Nephron progenitor cell (in vitro differentiated cells): ENCODE measurements at regions not wholly inside any gene's neighbourhood (a gene's known extent, or its start where the extent isn't known, plus 50 kb on each side); places are given as distances from the start of the nearest gene placed in this dataset.

ENCODE experiments used
- DNase-seq: peaks from one replicate; pipeline ENCODE4 v3.0.0; 2021
- H3K27ac Mint-ChIP-seq: 2 replicates; pipeline ENCODE4 v1.8.0; 2021; ENCODE audit warnings: mild to moderate bottlenecking, moderate library complexity, mixed read lengths
- H3K27me3 Mint-ChIP-seq: 2 replicates; pipeline ENCODE4 v1.8.0; 2021; ENCODE audit warnings: mild to moderate bottlenecking, low read depth, mixed read lengths; ENCODE audit not compliant: poor library complexity
- H3K36me3 Mint-ChIP-seq: 2 replicates; pipeline ENCODE4 v1.8.0; 2021; ENCODE audit warnings: low read depth, mixed read lengths
- H3K4me1 Mint-ChIP-seq: 2 replicates; pipeline ENCODE4 v1.8.0; 2021; ENCODE audit warnings: mixed read lengths
- H3K4me3 Mint-ChIP-seq: 2 replicates; pipeline ENCODE4 v1.8.0; 2021; ENCODE audit warnings: mild to moderate bottlenecking, moderate library complexity, mixed read lengths
- H3K9me3 Mint-ChIP-seq: 2 replicates; pipeline ENCODE4 v1.8.0; 2021; ENCODE audit warnings: mild to moderate bottlenecking, moderate library complexity, mixed read lengths
- CTCF ChIP-seq: fragments of 200-600 bp; sonication (generic); IDR thresholded peaks from 2 replicates; pipeline ENCODE4 v1.5.0; 2021; ENCODE audit warnings: antibody characterized with exemption

GRCh38 chr4:33060674-33061542 is 2340.7 kb downstream of the PCDH7 start:
- H3K4me3 Mint-ChIP-seq = no peak overlapping the region
- no peaks in the 10 kb centered on the region for H3K4me1 Mint-ChIP-seq
- no peak overlapping the region for H3K27ac Mint-ChIP-seq
- no peaks in the 10 kb centered on the region for H3K36me3 Mint-ChIP-seq
- peak; percentile 88 for TF ChIP-seq CTCF
- H3K27me3 Mint-ChIP-seq = peaks cover 6% of the 10 kb centered on the region
- H3K9me3 Mint-ChIP-seq = no peaks in the 10 kb centered on the region
- peak; percentile 59 for DNase-seq

- H3K9me3 Mint-ChIP-seq = no peaks in the 10 kb centered on the region
- H3K4me1 Mint-ChIP-seq = no peaks in the 10 kb centered on the region
- H3K36me3 Mint-ChIP-seq = no peaks in the 10 kb centered on the region
- no peak overlapping the region for H3K4me3 Mint-ChIP-seq
- H3K27ac Mint-ChIP-seq = no peak overlapping the region
- H3K27me3 Mint-ChIP-seq = peaks cover 6% of the 10 kb centered on the region
- TF ChIP-seq CTCF = no peak
- DNase-seq = no peak
These were observed 2341.6 kb downstream of the PCDH7 start for GRCh38 chr4:33061727-33062126.

- no peak for DNase-seq
- Mint-ChIP-seq H3K27me3 (peaks cover 6% of the 10 kb centered on the region), H3K27ac (no peak overlapping the region), H3K4me3 (no peak overlapping the region), H3K36me3 (no peaks in the 10 kb centered on the region), H3K4me1 (no peaks in the 10 kb centered on the region), H3K9me3 (no peaks in the 10 kb centered on the region)
- TF ChIP-seq CTCF = no peak
These were observed 2342.1 kb downstream of the PCDH7 start for GRCh38 chr4:33062155-33062806.

GRCh38 chr4:33063241-33063640 is 2343.1 kb downstream of the PCDH7 start:
- Mint-ChIP-seq H3K27ac (no peak overlapping the region), H3K4me3 (no peak overlapping the region), H3K4me1 (no peaks in the 10 kb centered on the region), H3K36me3 (no peaks in the 10 kb centered on the region), H3K27me3 (peaks cover 5% of the 10 kb centered on the region), H3K9me3 (no peaks in the 10 kb centered on the region)
- no peak for TF ChIP-seq CTCF
- no peak for DNase-seq

- peaks cover 2% of the 10 kb centered on the region for H3K27me3 Mint-ChIP-seq
- H3K4me1 Mint-ChIP-seq = no peaks in the 10 kb centered on the region
- no peak for TF ChIP-seq CTCF
- peaks cover 5% of the 10 kb centered on the region for H3K9me3 Mint-ChIP-seq
- DNase-seq = no peak
- no peak overlapping the region for H3K4me3 Mint-ChIP-seq
- H3K36me3 Mint-ChIP-seq = no peaks in the 10 kb centered on the region
- no peak overlapping the region for H3K27ac Mint-ChIP-seq
These were observed 2344.1 kb downstream of the PCDH7 start for GRCh38 chr4:33064238-33064637.
